Endometrium (tissue), 2 donors: ENCODE measurements at regions not wholly inside any gene's neighbourhood (a gene's known extent, or its start where the extent isn't known, plus 50 kb on each side); places are given as distances from the start of the nearest gene placed in this dataset.
"Not testable (repeated sequence)": the region's sequence is repeated elsewhere in the genome, so short reads cannot be mapped to it uniquely, and the experiment has no call there.

ENCODE experiments used
- FAIRE-seq: peaks from 2 replicates; lab custom pipeline; 2012; peaks lifted over from hg19 to GRCh38; lab: Jason Lieb, UNC
- donor health status: control.
- donor health status: control.

DNA sequence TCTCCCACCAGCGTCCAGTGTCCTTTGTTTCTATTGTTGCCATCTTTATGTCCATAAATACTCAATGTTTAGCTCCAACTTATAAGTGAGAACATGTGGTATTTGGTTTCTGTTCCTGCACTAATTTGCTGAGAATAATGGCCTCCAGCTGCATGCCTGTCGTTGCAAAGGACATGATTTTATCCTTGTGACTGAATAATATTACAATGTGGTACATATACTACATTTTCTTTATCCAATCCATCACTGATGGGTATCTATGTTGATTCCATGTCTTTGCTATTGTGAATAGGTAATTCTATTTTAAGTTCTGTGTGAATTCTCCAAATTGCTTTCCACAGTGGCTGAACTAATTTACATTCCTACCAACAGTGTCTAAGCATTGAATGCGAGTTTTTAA is 578.6 kb upstream of the CA10 start:
- FAIRE-seq: no peak

DNA sequence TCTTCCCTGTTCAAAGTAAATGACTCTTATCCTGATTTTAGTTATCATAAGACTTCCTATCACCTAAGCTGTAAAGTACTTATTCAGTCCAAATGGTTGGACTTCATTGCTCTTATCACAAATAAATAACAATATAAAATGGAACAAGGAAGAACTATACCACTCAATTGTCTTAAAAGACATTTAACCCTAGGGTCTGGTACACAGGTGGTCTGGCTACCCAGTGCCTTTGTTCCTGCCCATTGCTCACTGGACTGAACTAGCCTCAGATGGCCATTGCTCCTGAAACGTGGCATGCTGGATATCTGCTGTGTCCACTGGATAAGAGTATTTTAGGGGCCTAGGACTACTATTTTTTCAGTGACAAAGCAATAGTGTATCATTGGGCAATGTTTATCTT is 574.3 kb upstream of the CA10 start:
- no peak for FAIRE-seq

DNA sequence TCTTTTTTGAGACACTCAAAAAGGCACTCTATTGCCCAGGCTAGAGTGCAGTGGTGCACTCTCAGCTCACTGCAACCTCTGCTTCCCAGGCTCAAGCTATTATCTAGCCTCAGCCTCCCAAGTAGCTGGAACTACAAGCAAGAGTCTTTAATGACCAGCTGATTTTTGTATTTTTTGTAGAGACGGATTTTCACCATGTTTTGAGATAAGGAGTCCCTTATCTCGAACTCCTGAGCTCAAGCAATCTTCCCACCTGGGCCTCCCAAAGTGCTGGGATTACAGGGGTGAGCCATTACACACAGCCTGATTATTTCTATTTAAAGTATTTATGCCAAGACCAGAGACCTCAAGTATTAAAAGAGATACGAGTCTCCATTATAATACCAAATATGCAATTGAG is 566.1 kb upstream of the CA10 start:
- FAIRE-seq: no peak

DNA sequence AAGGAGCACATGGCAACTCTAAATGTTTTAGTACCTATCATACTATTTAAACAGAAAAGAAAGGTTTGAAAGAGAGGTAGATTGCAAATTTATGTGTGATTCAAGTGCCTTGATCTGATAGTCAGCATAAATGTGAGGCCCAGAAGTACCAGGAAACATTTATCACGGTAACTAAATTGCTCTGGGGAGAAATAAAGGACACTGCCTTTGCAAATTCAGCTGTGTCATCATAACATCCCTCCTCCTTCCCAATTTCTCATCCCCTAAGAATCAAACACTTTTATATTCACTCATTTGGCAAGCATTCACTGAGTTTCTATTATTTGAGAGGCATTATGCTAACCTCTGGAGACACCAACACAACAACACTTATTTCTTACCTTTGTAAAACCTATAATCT is 563.4 kb upstream of the CA10 start:
- no peak for FAIRE-seq

DNA sequence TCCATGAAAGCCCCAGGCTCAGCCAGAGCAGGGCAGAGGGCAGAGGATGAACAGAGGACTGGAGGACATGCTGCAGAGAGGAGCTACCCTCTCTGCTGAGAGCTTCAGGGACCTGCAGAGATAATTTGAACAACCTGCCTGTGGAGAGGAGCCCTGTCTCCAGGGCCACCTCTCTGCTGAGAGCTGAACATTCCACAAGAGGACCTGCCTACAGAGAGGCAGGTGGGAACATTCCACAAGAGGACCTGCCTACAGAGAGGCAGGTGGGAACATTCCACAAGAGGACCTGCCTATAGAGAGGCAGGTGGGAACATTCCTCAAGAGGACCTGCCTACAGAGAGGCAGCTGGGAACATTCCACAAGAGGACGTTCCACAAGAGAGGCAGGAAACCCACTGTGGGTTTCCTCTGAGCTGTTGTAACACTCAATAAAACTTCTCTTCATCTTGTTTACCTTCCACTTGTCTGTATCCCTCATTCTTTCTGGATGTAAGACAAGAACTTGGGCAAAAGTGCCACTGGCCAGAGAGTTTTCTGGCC is 551.9 kb upstream of the CA10 start:
- no peak for FAIRE-seq

DNA sequence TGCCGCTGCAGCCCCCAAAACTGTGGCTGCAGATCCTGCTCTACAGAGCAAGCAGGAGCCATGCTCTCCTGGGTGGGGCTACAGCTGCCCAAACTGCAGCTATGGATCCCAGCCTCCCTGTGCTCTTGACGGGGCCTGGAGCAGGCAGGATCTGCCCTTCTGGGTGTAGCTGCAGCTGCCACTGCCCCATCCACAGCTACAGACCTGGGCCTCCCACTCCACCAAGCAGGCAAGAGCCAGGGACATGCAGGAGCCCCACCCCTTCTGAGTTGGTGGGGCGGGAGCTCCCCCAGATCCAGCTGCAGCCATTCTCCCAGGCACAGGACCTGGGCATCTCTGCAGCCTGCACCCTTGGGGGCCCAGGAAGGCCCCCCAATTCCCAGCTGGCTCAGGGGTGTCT is 551.2 kb upstream of the CA10 start:
- FAIRE-seq: no peak

DNA sequence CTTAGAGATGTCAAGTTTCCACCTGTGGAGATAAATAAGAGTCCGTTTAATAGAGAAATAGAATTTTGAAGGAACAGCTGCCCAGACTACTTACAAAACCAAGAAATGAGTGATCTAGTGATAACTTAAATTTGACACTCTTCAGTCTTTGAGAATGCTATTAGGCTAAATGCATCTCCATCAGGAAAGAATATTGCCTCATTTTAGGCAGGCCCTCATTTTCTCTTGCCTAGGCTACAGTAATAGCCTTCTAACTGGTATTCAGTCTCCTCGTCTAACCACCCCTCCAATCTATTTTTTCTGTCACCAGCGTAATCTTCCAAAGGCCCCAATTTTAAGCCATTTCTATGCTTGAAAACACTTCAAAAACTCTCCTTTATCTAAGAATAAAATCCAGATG is 537.8 kb upstream of the CA10 start:
- FAIRE-seq: no peak

DNA sequence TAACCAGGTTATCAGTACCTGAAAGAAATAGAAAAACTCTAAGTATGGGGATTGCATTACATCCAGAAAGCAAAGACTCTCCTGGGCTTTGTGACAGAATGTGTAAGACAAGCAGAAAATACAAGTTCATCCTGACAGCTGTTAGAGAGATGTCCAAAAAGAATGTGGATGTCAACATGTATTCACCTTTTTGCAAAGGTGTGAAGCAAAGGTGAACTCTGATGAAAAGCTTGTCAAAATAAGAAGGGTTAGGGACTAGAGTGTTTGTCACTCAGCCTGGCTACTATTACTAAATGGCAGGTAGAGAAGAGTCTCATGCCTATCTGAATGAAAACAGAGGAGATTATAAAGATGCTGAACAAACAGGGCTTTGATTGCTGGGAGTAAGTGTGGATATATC is 527.6 kb upstream of the CA10 start:
- FAIRE-seq: no peak

DNA sequence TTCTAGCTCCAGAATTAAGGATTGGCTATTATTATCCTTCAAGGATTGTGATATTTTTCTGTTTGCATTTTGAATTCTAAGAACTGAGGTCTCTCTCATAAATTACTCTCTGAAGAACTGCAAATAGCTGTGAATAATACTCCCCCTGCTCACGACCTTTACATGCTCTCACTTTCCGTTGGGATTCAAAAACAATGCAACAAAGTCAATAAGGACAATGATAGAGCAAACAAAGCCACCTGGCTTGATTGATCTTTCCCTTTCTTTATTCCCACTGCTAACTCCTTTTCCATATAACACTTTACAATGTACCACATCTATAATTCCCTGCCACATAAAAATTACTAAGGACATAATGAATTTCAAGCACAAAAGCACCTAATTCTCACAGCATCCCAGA is 523.0 kb upstream of the CA10 start:
- no peak for FAIRE-seq

DNA sequence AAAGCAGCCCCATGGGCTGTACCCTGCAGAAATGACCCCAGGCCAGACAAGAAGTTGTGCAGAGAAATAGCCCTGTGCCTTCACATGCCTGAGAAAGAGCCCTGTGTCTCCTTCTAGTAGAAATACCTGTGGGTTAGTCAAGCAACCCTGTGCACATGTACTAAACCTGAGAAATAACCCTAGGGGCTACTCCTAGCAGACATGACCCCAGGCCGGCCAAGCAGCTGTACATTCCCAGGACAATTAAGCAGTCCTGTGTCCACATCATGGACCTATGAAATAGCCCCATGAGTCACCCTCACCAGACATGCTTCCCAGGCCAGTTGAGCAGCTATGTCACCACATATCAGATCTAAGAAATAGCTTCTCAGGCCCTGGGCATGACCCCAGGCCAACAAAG is 519.7 kb upstream of the CA10 start:
- FAIRE-seq: no peak

DNA sequence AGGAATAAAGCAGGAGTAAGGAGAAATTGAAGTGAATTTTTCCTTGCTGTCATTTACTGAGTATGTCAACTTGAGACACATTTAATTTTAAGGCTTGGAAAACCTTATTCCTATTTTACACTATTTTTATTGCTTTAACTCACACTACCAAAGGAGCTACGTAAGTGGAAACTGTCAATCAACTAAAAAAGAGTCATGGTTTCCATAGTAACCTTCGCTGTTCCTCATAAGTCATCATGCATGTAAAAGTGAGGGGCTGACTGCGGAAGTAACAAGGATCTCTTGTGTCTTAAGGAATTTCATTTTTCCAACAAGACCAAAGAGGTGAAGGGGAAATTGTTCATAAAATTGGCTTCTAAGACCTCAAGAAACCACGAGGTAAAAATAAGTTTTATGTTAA is 516.2 kb upstream of the CA10 start:
- FAIRE-seq: no peak

DNA sequence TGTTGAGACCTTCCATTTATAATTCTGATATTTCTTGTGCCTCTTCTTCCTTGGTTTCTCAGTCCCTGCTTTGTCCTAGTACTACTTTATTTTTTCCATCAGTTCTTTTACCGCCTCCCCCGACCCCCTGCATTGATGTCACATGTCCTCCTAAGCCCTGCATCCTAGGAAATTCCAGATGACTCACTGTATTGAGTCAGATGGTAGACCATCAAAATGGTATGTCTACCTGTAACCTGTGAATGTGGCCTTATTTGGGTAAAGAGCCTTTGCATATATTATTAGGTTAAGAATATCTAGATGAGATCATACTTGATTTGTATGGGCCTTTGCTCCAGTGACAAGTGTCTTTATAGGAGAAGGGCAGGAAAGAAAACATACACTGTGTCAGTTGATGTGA is 515.3 kb upstream of the CA10 start:
- FAIRE-seq: no peak

DNA sequence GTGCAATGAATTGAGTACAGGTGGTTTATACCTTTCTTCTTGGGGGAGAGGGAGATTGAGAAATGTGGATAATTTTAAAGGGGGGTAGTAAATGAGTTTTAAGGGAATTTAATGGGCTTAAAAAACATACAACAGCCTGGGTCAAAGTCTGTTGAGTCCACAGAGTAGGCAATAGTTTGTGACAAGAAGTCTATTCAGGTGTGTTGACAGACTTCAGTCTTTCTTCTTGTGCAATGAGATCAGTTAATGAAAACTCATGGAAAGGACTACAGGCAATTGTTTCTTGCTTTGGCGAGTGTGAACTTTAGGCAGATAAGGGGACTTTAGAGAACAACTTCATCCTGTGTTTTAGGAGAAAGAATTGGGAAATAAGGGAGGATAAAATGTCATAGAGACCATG is 507.8 kb upstream of the CA10 start:
- no peak for FAIRE-seq

DNA sequence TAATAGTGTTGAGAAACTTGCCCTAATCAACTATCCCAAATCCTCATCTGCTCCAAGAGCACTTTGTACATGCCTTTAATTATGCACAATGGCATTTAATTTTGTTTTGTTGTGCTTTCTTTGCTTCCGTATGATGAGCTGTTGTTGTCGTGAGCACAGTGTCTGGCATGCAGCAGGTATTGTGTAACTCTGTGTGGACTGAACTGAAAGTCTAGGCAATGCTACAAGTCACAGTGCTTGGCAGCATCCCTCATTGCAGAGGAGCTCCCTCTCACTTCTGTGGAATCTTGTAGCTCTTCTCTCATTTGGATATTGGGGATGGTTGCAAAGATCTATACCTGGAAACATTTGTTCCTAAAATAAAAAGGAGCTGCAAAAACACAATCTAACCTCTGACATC is 502.2 kb upstream of the CA10 start:
- no peak for FAIRE-seq

DNA sequence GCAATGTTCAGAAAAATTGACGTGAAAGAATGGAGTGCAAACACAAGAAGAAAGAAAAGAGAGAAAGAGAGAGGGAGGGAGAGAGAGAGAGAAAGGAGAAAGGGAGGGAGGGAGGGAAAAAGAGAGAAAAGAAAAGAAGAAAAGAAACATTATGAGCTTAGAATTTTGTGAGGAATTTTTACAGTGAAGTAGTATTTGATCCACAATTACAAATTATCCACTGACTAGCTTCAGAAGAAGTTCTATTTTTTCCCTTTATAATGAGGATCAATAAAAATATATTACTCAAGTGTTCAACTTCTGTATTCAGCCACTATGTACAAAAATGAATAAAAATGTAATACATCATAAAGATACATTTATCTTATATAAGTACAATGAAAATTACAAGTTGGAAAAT is 494.5 kb upstream of the CA10 start:
- no peak for FAIRE-seq

DNA sequence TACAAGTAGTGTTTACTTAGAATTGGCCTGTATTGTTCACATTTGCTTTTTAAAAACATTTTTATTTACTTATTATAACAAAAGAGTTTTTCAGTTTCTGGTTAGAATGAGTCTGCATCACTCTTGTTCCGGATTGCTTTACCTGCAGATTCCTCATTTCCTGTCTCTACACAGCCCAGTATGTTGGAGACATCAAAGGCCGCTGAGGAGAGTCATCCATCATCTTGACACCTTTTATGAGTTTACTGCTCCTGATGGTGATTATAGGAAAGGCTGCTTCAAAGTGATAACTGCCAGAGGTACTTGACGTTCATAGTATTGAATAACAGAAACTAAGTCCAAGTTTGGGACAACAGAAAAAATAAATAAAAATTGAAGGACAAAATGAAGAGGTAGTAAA is 490.5 kb upstream of the CA10 start:
- no peak for FAIRE-seq

DNA sequence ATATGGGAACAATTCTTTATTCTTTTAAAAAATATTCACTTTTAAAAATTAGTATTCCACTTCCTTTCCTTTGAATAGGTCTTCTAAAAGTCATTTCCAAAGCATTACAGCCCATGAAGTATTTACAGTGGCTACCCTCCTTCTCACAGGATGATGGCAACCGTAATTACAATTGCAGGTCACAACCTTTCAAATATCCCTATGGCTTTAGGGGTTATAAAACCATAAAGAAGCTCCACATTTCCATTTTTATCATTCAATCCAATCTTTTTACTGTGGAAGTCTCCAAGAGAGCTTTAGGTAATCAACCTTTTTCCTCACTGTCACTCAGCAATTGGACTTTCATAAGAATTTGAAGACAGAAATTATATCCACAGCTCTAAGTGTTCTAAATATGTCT is 488.9 kb upstream of the CA10 start:
- no peak for FAIRE-seq

DNA sequence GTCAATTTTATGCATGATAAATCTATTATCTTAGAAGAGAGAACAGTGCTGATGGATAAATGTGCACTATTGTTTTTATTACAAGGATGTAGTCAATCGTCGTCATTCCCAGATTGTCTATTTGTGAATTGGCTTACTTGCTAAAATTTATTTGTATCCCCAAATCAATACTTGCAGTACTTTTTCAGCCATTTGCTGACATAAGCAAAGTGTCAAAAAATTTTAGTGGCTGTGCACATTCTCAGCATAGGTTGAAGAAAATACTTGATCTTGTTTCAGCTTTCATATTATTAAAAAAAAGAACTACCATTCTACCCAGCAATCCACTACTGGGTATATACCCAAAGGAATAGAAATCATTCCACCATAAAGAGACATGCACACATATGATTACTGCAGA is 477.9 kb upstream of the CA10 start:
- FAIRE-seq: no peak

DNA sequence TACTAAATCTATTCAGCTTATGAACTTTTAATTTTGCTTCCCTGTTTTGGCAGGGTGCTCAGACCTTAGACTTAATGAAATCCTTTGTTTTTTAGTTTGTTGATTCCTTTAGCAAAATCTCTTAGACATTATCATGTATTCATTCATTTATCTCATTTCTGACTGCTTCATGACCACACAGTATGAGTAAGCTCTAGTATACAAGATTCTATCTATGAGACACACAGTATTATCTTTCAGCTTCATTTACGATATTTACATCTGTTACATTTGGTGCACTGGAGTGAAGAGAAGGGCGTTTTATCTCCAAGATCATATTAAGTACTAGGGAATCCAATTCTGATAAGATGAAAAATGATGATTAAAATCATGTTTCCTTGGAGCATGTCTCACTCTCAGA is 448.1 kb upstream of the CA10 start:
- FAIRE-seq: no peak

DNA sequence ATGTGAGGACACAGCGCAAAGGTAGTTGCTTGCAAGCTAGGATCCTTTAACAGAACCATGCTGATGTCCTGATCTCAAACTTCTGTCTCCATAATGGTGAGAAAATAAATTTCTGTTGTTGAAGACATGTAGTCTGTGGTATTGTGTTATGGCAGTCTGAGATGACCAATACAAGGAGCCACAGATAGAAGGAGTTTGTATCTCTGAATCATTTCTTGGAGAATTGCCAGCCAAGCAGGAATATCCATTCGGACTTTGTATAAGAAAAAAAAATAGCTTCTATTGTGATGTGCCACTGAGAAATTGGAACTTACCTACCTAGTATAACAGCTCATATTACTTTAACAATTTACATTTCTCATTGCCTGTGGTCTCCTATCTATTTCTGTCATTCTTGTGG is 447.6 kb upstream of the CA10 start:
- FAIRE-seq: no peak

DNA sequence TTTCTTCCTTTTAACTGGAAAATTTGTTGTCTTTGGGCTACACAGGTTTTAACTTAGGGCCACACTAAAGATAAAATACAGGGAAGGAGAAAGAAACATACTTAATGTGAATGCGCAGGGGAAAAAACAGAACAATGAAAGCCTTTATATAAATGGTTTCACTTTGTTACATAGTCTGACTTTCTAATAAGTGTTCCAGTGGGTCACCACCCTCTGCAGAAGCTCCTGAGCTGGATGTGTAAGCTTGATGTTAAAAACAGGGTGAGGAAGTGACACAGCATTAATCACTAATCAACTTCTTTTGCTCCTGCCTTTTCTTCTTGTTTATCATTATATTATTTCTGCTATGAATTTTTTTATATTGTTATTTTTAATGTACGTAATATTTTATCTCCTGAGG is 445.6 kb upstream of the CA10 start:
- FAIRE-seq: no peak

DNA sequence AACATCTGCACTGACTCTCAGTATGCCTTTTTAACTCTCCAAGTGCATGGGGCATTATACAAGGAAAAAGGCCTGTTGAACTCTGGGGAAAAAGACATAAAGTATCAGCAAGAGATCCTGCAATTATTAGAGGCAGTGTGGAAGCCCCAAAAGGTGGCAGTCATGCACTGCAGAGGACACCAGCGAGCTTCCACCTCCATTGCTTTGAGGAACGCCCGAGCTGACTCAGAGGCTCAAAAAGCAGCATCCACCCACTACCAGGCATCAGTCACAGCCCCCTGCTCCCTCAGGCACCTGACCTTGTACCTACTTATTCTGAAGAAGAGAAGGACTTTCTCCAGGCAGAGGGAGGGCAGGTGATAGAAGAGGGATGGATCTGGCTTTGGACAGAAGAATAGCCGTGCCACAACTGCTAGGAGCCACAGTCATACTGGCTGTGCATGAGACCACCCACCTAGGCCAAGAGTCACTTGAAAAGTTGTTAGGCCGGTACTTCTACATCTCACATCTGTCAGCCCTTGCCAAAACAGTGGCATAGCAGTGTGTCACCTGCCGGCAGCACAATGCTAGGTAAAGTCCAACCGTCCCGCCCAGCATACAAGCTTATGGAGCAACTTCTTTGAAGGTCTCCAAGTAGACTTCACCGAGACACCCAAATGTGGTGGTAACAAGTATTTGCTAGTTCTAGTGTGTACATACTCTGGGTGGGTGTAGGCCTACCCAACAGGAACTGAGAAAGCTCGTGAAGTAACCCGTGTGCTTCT is 439.1 kb upstream of the CA10 start:
- not testable (repeated sequence) for FAIRE-seq

DNA sequence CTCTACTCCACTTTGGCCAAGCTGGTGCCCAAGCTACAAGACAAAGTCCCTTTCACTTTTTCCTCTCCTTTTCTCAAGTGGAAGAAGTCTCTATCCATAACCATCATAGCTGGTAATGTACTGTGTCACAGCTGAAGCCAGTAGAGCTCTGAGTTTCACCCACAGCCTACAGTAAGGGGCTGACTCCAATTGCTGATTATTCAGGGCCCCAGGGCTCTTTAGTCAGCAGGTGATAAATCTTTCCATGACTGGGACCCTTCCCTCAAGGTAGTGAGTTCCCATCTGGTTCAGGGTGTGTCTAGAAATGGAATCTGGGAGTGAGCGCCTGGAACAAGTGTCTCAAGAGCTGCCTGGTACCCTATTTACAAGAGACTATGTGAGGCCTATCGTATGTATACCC is 436.0 kb upstream of the CA10 start:
- no peak for FAIRE-seq

DNA sequence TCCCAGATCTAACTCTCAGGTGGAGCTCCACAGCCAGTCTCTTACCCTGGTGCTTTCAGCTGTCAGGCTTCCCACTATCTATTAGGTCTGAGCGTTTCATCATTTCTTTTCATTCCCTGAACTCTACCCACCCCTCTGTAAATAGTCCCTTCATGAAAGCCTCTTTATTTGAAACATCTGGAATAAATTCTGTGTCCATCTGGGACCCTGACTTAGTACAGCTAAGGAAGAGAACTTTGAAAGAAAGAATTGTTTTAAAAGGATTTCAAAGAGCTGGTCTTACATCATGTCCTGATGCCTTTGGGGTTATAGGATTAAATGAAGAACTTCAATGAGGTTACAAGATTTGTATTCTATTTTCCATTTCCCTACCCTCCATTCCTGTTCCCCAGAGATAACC is 388.5 kb upstream of the CA10 start:
- no peak for FAIRE-seq

DNA sequence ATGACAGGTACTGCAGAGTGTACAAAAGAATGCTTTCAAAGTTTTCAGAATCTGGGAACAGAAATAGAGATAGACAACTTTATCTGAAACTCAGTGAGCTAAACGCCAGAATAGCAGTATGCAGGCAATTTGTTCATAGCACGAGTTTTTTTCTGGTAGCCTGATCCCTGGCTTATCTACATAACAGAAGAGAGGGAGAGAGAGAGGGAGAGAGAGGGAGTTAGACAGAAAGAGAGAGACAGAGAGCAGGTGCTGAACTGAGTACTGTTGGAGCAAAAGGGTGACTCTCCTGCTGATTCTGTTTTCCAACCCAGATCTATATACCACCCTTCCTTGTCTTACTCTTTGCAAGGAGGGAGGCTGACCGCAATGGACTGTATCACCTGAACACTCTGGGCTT is 388.0 kb upstream of the CA10 start:
- FAIRE-seq: no peak
